Natural killer cell (primary cell): ENCODE measurements at regions not wholly inside any gene's neighbourhood (a gene's known extent, or its start where the extent isn't known, plus 50 kb on each side); places are given as distances from the start of the nearest gene placed in this dataset.

Source experiments
- ATAC-seq, 3 donors: fragments of 150-1000 bp in 2 of 3; fragments of 200-7000 bp in 1 of 3; cut with Tn5 transposase; 1 replicate in 1 of 3; 2 replicates in 2 of 3; pipeline ENCODE4 v1.10.0; 2021; ENCODE audit warnings: mild to moderate bottlenecking in 2 of 3, moderate library complexity in 2 of 3
- DNase-seq, 2 donors: peaks; one replicate each; pipeline versions ENCODE4 v3.0.0 to v3.0.0-alpha.2; 2013 to 2021; ENCODE audit warnings: mixed read lengths in 1 of 2
- H3K27ac ChIP-seq: one replicate; pipeline ENCODE4 v1.5.1; 2013; ENCODE audit warnings: mild to moderate bottlenecking, low read length
- H3K27me3 ChIP-seq: one replicate; pipeline ENCODE4 v1.6.1; 2013; ENCODE audit warnings: low read length; ENCODE audit not compliant: control insufficient read depth, insufficient read depth
- H3K36me3 ChIP-seq: one replicate; pipeline ENCODE4 v1.6.1; 2013; ENCODE audit warnings: low read length; ENCODE audit not compliant: control insufficient read depth, insufficient read depth
- H3K4me1 ChIP-seq: one replicate; pipeline ENCODE4 v1.6.1; 2013; ENCODE audit warnings: low read length; ENCODE audit not compliant: control insufficient read depth, insufficient read depth
- H3K4me3 ChIP-seq: one replicate; pipeline ENCODE4 v1.5.1; 2013; ENCODE audit warnings: low read length
- H3K9me3 ChIP-seq: one replicate; pipeline ENCODE4 v1.6.1; 2013; ENCODE audit warnings: low read length; ENCODE audit not compliant: control insufficient read depth, insufficient read depth
- H3K27ac Mint-ChIP-seq, 2 donors: one replicate each; pipeline ENCODE4 v1.8.0; 2022; ENCODE audit warnings: mild to moderate bottlenecking in 2 of 2, mixed read lengths in 2 of 2, moderate library complexity in 1 of 2
- H3K27me3 Mint-ChIP-seq, 2 donors: one replicate each; pipeline ENCODE4 v1.8.0; 2022; ENCODE audit warnings: low read depth in 2 of 2, mixed read lengths in 2 of 2
- H3K36me3 Mint-ChIP-seq: one replicate; pipeline ENCODE4 v1.8.0; 2022; ENCODE audit warnings: mixed read lengths
- H3K4me1 Mint-ChIP-seq, 2 donors: one replicate each; pipeline ENCODE4 v1.8.0; 2022; ENCODE audit warnings: mixed read lengths in 2 of 2
- H3K4me3 Mint-ChIP-seq: one replicate; pipeline ENCODE4 v1.8.0; 2022; ENCODE audit warnings: mild to moderate bottlenecking, moderate library complexity, mixed read lengths
- H3K9me3 Mint-ChIP-seq, 2 donors: one replicate each; pipeline ENCODE4 v1.8.0; 2022; ENCODE audit warnings: mixed read lengths in 2 of 2
- WGBS: methylation state at CpG from one replicate; pipeline ENCODE4 v1.1.7; 2013; ENCODE audit warnings: missing lambda C conversion rate; ENCODE audit not compliant: insufficient coverage; 5-methylcytosine and 5-hydroxymethylcytosine counted together
- intact Hi-C: fragments of 100-400 bp; cut with micrococcal nuclease; formaldehyde crosslinking; loops from one replicate; pipeline ENCODE4 v1.14.2; 2022
- TF ChIP-seq, protein P1 (sequence below): fragments of 200-600 bp; IDR thresholded peaks from one replicate; pipeline ENCODE4 v1.8.0; 2022; ENCODE audit warnings: antibody characterized with exemption

DNA sequence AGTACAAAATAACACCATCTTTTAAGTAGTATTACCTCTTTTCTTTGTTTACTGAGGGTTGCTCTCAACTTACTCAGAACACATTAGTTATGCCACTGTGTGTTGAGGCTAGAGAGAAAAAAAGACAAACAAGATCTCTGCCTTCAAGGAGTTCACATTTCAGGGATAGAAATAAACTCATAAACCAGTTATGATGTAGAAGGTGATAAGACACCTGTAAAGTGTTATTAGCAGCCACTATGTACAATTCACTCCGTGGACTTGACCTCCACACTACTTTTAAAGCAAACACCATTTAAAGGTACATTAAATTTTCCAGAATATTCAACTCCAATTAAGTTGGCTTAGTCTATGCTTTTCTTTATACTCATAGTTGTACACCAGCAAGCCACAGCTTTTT, 278.0 kb downstream of the PDGFC start:
- ATAC-seq (no peak), DNase-seq (no peak)
- no peak overlapping the region for H3K27ac Mint-ChIP-seq
- H3K36me3 Mint-ChIP-seq = no peaks in the 10 kb centered on the region
- intact Hi-C loops = no loop called here
- H3K4me1 Mint-ChIP-seq = no peaks in the 10 kb centered on the region
- WGBS = no CpG with 5 or more reads among the region's 1 CpG
- no peaks in the 10 kb centered on the region for H3K27me3 Mint-ChIP-seq
- Histone ChIP-seq H3K4me1 (no peaks in the 10 kb centered on the region), H3K27me3 (no peaks in the 10 kb centered on the region), H3K4me3 (no peak overlapping the region), H3K9me3 (no peaks in the 10 kb centered on the region), H3K36me3 (no peaks in the 10 kb centered on the region), H3K27ac (no peak overlapping the region)
- TF ChIP-seq, protein P1, sequence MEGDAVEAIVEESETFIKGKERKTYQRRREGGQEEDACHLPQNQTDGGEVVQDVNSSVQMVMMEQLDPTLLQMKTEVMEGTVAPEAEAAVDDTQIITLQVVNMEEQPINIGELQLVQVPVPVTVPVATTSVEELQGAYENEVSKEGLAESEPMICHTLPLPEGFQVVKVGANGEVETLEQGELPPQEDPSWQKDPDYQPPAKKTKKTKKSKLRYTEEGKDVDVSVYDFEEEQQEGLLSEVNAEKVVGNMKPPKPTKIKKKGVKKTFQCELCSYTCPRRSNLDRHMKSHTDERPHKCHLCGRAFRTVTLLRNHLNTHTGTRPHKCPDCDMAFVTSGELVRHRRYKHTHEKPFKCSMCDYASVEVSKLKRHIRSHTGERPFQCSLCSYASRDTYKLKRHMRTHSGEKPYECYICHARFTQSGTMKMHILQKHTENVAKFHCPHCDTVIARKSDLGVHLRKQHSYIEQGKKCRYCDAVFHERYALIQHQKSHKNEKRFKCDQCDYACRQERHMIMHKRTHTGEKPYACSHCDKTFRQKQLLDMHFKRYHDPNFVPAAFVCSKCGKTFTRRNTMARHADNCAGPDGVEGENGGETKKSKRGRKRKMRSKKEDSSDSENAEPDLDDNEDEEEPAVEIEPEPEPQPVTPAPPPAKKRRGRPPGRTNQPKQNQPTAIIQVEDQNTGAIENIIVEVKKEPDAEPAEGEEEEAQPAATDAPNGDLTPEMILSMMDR = no peak
- no peak overlapping the region for H3K4me3 Mint-ChIP-seq
- H3K9me3 Mint-ChIP-seq = peaks cover 3 to 11% of the 10 kb centered on the region in 2 donors

- Mint-ChIP-seq H3K27me3 (no peaks in the 10 kb centered on the region), H3K4me1 (no peaks in the 10 kb centered on the region), H3K9me3 (peaks cover 3 to 13% of the 10 kb centered on the region in 2 donors), H3K4me3 (no peak overlapping the region), H3K36me3 (no peaks in the 10 kb centered on the region), H3K27ac (no peak overlapping the region)
- DNase-seq = no peak
- Histone ChIP-seq H3K36me3 (no peaks in the 10 kb centered on the region), H3K9me3 (no peaks in the 10 kb centered on the region), H3K4me3 (no peak overlapping the region), H3K4me1 (no peaks in the 10 kb centered on the region), H3K27ac (no peak overlapping the region), H3K27me3 (no peaks in the 10 kb centered on the region)
- ATAC-seq = no peak
- TF ChIP-seq, protein P1 = no peak
- WGBS = 100% methylated on average over 1 of the region's 1 CpG
- intact Hi-C loops = no loop called here
These were observed 279.6 kb downstream of the PDGFC start for GRCh38 chr4:156692016-156692415.

GRCh38 chr4:156690572-156690971, 281.0 kb downstream of the PDGFC start:
- Mint-ChIP-seq H3K4me1 (no peaks in the 10 kb centered on the region), H3K36me3 (no peaks in the 10 kb centered on the region), H3K27ac (no peak overlapping the region), H3K27me3 (no peaks in the 10 kb centered on the region), H3K4me3 (no peak overlapping the region), H3K9me3 (peaks cover 4 to 10% of the 10 kb centered on the region in 2 donors)
- Histone ChIP-seq H3K9me3 (no peaks in the 10 kb centered on the region), H3K27ac (no peak overlapping the region), H3K36me3 (no peaks in the 10 kb centered on the region), H3K4me3 (no peak overlapping the region), H3K4me1 (no peaks in the 10 kb centered on the region), H3K27me3 (no peaks in the 10 kb centered on the region)
- ATAC-seq = no peak
- WGBS = no CpG with 5 or more reads among the region's 2 CpGs
- DNase-seq = no peak
- intact Hi-C loops = no loop called here
- TF ChIP-seq, protein P1 = no peak

DNA sequence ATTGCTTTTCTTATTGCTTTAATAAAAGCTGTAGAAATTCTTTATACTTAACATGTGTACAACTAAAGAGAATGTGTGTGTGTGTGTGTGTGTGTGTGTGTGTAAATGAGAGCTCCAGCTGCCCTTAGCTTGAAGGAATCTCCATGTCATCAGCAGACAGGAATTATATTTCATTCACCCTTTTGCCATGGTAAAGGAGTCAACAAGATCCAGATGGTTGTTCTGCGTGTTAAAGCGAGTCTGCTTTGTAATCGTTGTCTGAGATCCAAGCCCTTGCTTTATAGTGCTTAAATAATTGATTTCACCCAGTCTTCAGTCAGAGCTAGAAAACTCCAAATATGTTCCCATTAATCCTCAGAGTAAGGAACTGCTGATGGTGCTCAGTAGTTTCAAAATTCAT, 285.5 kb downstream of the PDGFC start:
- no peaks in the 10 kb centered on the region for H3K9me3 ChIP-seq
- no peaks in the 10 kb centered on the region for H3K36me3 ChIP-seq
- no peak overlapping the region for H3K4me3 ChIP-seq
- DNase-seq (no peak), ATAC-seq (no peak)
- H3K27me3 Mint-ChIP-seq = no peaks in the 10 kb centered on the region
- WGBS = 90% methylated on average over 3 of the region's 3 CpGs
- H3K4me3 Mint-ChIP-seq = no peak overlapping the region
- H3K4me1 ChIP-seq = no peaks in the 10 kb centered on the region
- no peaks in the 10 kb centered on the region for H3K27me3 ChIP-seq
- no peak overlapping the region for H3K27ac Mint-ChIP-seq
- TF ChIP-seq, protein P1 = no peak
- no peak overlapping the region for H3K27ac ChIP-seq
- H3K4me1 Mint-ChIP-seq = no peaks in the 10 kb centered on the region
- intact Hi-C loops = no loop called here
- H3K36me3 Mint-ChIP-seq = no peaks in the 10 kb centered on the region
- peaks cover 8 to 9% of the 10 kb centered on the region in 2 donors for H3K9me3 Mint-ChIP-seq
